HEK293T (cell line): ENCODE measurements at regions not wholly inside any gene's neighbourhood (a gene's known extent, or its start where the extent isn't known, plus 50 kb on each side); places are given as distances from the start of the nearest gene placed in this dataset.

Experiments
- CTCF ChIA-PET: fragments of 350-600 bp; formaldehyde crosslinking; extraction: SDS; loops from one replicate; lab custom pipeline; 2021; ENCODE audit warnings: antibody characterized with exemption, inconsistent platforms; lab: Yijun Ruan, JAX
- POLR2A ChIA-PET: fragments of 350-600 bp; formaldehyde crosslinking; extraction: SDS; loops from one replicate; lab custom pipeline; 2020; ENCODE audit warnings: antibody characterized with exemption, inconsistent platforms; lab: Yijun Ruan, JAX
- DNase-seq: peaks from one replicate; pipeline ENCODE4 v3.0.0; 2012; ENCODE audit warnings: mixed read lengths; ENCODE audit errors: extremely low spot score
- ARNT ChIP-seq: fragments of 450-650 bp; IDR thresholded peaks from 2 replicates; pipeline ENCODE4 v1.6.1; 2017; ENCODE audit warnings: mild to moderate bottlenecking
- BHLHE40 ChIP-seq: fragments of 450-650 bp; IDR thresholded peaks from 2 replicates; pipeline ENCODE4 v1.6.1; 2016; ENCODE audit warnings: mild to moderate bottlenecking, moderate library complexity, borderline replicate concordance
- CTBP1 ChIP-seq: fragments of 450-650 bp; IDR thresholded peaks from 2 replicates; pipeline ENCODE4 v1.6.1; 2016; ENCODE audit warnings: borderline replicate concordance
- ELF4 ChIP-seq: fragments of 450-650 bp; IDR thresholded peaks from 2 replicates; pipeline ENCODE4 v1.6.1; 2017; ENCODE audit warnings: antibody characterized with exemption
- FOXA1 ChIP-seq: fragments of 450-650 bp; IDR thresholded peaks from 2 replicates; pipeline ENCODE4 v1.6.1; 2016; ENCODE audit warnings: mild to moderate bottlenecking
- FOXK2 ChIP-seq: fragments of 450-650 bp; IDR thresholded peaks from 2 replicates; pipeline ENCODE4 v1.6.1; 2016; ENCODE audit warnings: mild to moderate bottlenecking
- FOXM1 ChIP-seq: fragments of 450-650 bp; IDR thresholded peaks from 2 replicates; pipeline ENCODE4 v1.6.1; 2017; ENCODE audit warnings: mild to moderate bottlenecking, borderline replicate concordance
- HDGF ChIP-seq: fragments of 450-650 bp; IDR thresholded peaks from 2 replicates; pipeline ENCODE4 v1.6.1; 2017; ENCODE audit warnings: antibody characterized with exemption, borderline replicate concordance
- L3MBTL2 ChIP-seq: fragments of 450-650 bp; conservative IDR thresholded peaks from 2 replicates; pipeline ENCODE4 v1.6.1; 2016; ENCODE audit warnings: mild to moderate bottlenecking
- LEF1 ChIP-seq: fragments of 450-650 bp; IDR thresholded peaks from 2 replicates; pipeline ENCODE4 v1.6.1; 2017; ENCODE audit warnings: mild to moderate bottlenecking, borderline replicate concordance
- NFRKB ChIP-seq: fragments of 450-650 bp; IDR thresholded peaks from 2 replicates; pipeline ENCODE4 v1.6.1; 2016; ENCODE audit warnings: mild to moderate bottlenecking, moderate library complexity
- PKNOX1 ChIP-seq: fragments of 450-650 bp; IDR thresholded peaks from 2 replicates; pipeline ENCODE4 v1.6.1; 2016
- SP1 ChIP-seq: fragments of 450-650 bp; IDR thresholded peaks from 2 replicates; pipeline ENCODE4 v1.6.1; 2017
- SUZ12 ChIP-seq: fragments of 450-650 bp; IDR thresholded peaks from 2 replicates; pipeline ENCODE4 v1.6.1; 2016; ENCODE audit warnings: mild to moderate bottlenecking
- TARDBP ChIP-seq: fragments of 450-650 bp; IDR thresholded peaks from 2 replicates; pipeline ENCODE4 v1.6.1; 2016
- ZNF384 ChIP-seq: fragments of 450-650 bp; IDR thresholded peaks from 2 replicates; pipeline ENCODE4 v1.6.1; 2016

- ChIA-PET CTCF (no interaction called here), POLR2A (no interaction called here)
- DNase-seq: no peak
- TF ChIP-seq NFRKB (no peak), HDGF (no peak), PKNOX1 (no peak), L3MBTL2 (no peak), ARNT (no peak), SUZ12 (no peak), BHLHE40 (no peak), TARDBP (no peak), ZNF384 (no peak), FOXK2 (no peak), FOXA1 (no peak), FOXM1 (no peak), ELF4 (no peak), CTBP1 (no peak), LEF1 (no peak), SP1 (no peak)
These were observed 50.3 kb upstream of the PREP start for GRCh38 chr6:105452924-105453756.
